Lung (tissue), 11 donors: ENCODE measurements at regions not wholly inside any gene's neighbourhood (a gene's known extent, or its start where the extent isn't known, plus 50 kb on each side); places are given as distances from the start of the nearest gene placed in this dataset.

Experiments used
- ATAC-seq: fragments of 200-7000 bp; cut with Tn5 transposase; one replicate; pipeline ENCODE4 v1.9.1; 2020; ENCODE audit warnings: moderate number of reproducible peaks; ENCODE audit not compliant: insufficient read depth, low FRiP score
- DNase-seq, 3 donors: peaks; one replicate each; pipeline ENCODE4 v3.0.0-alpha.2; 2013 to 2017
- H3K27ac ChIP-seq, 2 donors: one replicate each; pipeline ENCODE4 v1.5.1; 2013; ENCODE audit warnings: mild to moderate bottlenecking in 2 of 2, moderate library complexity in 2 of 2, control low read depth in 1 of 2, inconsistent platforms in 1 of 2, low read depth in 1 of 2, low read length in 1 of 2
- H3K27me3 ChIP-seq, 3 donors: one replicate each; pipeline ENCODE4 v1.5.1; 2013; ENCODE audit warnings: low read length in 2 of 3; ENCODE audit not compliant: control insufficient read depth in 3 of 3, insufficient read depth in 3 of 3
- H3K36me3 ChIP-seq, 4 donors: one replicate each; pipeline ENCODE4 v1.5.1; 2013; ENCODE audit warnings: low read length in 4 of 4, mild to moderate bottlenecking in 1 of 4, moderate library complexity in 1 of 4; ENCODE audit not compliant: control insufficient read depth in 4 of 4, insufficient read depth in 4 of 4
- H3K4me1 ChIP-seq, 5 donors: one replicate each; pipeline ENCODE4 v1.5.1; 2013; ENCODE audit warnings: low read length in 5 of 5, mild to moderate bottlenecking in 2 of 5, moderate library complexity in 1 of 5; ENCODE audit not compliant: control insufficient read depth in 5 of 5, insufficient read depth in 5 of 5
- H3K4me3 ChIP-seq: one replicate; pipeline ENCODE4 v1.5.1; 2013; ENCODE audit warnings: mild to moderate bottlenecking, control low read depth, moderate library complexity
- H3K9ac ChIP-seq, 2 donors: one replicate each; pipeline ENCODE4 v1.5.1; 2013; ENCODE audit warnings: low read length in 2 of 2, control low read depth in 1 of 2; ENCODE audit not compliant: insufficient read depth in 1 of 2
- H3K9me3 ChIP-seq, 4 donors: one replicate each; pipeline ENCODE4 v1.5.1; 2013; ENCODE audit warnings: low read length in 3 of 4, mild to moderate bottlenecking in 1 of 4, moderate library complexity in 1 of 4; ENCODE audit not compliant: control insufficient read depth in 4 of 4, insufficient read depth in 3 of 4
- CTCF ChIP-seq: IDR thresholded peaks from 2 replicates; pipeline ENCODE4 v1.5.1; 2012; ENCODE audit warnings: mild to moderate bottlenecking; ENCODE audit errors: control extremely low read depth, extremely low read depth
- WGBS, 2 donors: extraction: QIAGEN DNeasy Blood & Tissue Kit; methylation state at CpG; one replicate each; pipeline ENCODE4 v1.1.7; 2013; 5-methylcytosine and 5-hydroxymethylcytosine counted together
- donor health status: control.
- donor health status: control.
- donor health status: Bipolar disorder and iron deficiency.
- donor health status: healthy.
- donor health status: DM: yes; HTN: yes; CAD: no.

DNA sequence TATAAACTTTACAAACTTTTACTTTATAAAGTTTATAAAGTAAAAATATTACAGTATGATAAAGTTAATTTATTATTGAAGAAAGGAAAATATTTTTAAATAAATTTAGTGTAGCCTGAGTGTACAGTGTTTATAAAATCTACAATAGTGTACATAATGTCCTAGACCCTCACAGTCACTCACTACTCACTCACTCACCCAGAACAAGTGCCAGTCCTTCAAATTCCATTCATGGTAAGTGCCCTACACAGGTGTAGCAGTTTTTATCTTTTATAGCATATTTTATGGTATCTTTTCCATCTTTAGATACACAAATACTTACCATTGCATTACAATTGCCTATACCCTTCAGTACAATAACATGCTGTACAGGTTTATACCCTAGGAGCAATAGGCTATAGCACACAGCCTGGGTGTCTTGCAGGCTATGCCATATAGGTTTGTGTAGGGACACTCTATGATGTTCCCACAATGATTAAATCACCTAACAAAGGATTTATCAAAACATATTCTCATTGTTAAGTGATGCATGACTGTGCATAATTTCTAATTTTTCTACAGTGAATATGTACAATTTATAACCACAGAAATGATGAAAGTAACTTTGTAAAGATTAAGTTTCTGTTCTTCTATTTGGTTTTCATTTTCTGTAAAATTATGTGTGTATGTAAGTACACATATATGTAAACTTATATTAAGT lies 98.0 kb downstream of the SPRY2 start:
- Histone ChIP-seq H3K9me3 (no peaks in the 10 kb centered on the region), H3K4me1 (peaks cover 0 to 5% (median 0%) of the 10 kb centered on the region in 5 donors), H3K4me3 (no peak overlapping the region), H3K27ac (no peak overlapping the region), H3K9ac (no peak overlapping the region), H3K36me3 (no peaks in the 10 kb centered on the region), H3K27me3 (no peaks in the 10 kb centered on the region)
- ATAC-seq (no peak), DNase-seq (peak in 2 of 3 donors; percentile 15 to 41)
- TF ChIP-seq CTCF = no peak

GRCh38 chr13:80239571-80240255 lies 101.2 kb downstream of the SPRY2 start:
- no peaks in the 10 kb centered on the region for H3K27me3 ChIP-seq
- 58 to 64% methylated on average over 3 of the region's 3 CpGs for WGBS, 2 donors
- no peak overlapping the region for H3K4me3 ChIP-seq
- H3K9ac ChIP-seq = no peak overlapping the region
- TF ChIP-seq CTCF = no peak
- no peaks in the 10 kb centered on the region for H3K36me3 ChIP-seq
- peaks cover 0 to 5% (median 2%) of the 10 kb centered on the region in 5 donors for H3K4me1 ChIP-seq
- ATAC-seq (peak; percentile 37), DNase-seq (peak in 2 of 3 donors; percentile 69 to 85)
- no peaks in the 10 kb centered on the region for H3K9me3 ChIP-seq
- H3K27ac ChIP-seq = no peak overlapping the region

- Histone ChIP-seq H3K9me3 (no peaks in the 10 kb centered on the region), H3K4me1 (peaks cover 0 to 5% (median 2%) of the 10 kb centered on the region in 5 donors), H3K27me3 (no peaks in the 10 kb centered on the region), H3K36me3 (no peaks in the 10 kb centered on the region), H3K27ac (peak overlapping the region in 1 of 2 donors; percentile 87), H3K9ac (no peak overlapping the region), H3K4me3 (no peak overlapping the region)
- DNase-seq (peak in 1 of 3 donors; percentile 21), ATAC-seq (no peak)
- no peak for TF ChIP-seq CTCF
These were observed 101.8 kb downstream of the SPRY2 start for GRCh38 chr13:80239116-80239515.
